Midbrain (tissue), 1 donor: ENCODE measurements at regions not wholly inside any gene's neighbourhood (a gene's known extent, or its start where the extent isn't known, plus 50 kb on each side); places are given as distances from the start of the nearest gene placed in this dataset.

Experiments used
- DNase-seq: peaks from one replicate; lab custom pipeline; 2025; lab: John Stamatoyannopoulos, UW

DNA sequence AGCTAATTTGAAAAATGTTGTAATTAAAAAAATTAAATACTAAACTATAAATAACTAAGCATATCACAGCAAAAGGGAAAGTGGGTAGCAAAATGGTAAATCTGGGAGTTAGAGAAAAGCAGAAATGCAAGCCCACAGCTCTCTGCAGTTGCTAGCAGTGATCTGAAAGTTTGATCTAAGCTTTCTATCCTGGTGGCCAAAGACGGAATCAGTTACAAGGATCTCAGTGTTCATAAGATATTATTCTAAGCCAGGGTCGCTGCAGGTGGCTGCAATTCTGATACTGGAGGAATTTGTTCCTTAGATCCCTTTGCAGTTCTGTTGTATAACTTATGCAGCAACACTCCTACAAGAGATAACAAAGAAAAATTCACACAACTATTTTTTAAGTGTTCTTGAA, 363.7 kb downstream of the SETD4 start:
- DNase-seq: no peak

DNA sequence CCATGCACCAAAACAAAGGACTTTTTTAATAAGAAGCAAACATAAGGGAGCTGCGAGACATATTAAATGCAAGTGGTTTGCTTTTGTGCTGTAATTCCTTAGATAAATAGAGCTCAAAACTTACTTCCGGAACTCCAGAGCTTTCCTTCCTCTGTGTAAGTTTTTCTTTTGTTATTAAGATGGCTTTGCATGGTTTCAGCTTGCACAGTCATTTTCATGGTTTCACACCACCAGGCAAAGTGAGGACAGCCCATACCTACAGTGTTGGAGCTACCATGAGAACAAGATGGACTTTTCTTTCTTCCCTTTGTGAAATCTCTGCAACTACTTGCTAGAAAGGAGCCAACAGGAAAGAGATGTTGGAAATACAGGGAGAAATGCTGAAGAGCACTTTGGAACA, 368.0 kb downstream of the SETD4 start:
- no peak for DNase-seq

DNA sequence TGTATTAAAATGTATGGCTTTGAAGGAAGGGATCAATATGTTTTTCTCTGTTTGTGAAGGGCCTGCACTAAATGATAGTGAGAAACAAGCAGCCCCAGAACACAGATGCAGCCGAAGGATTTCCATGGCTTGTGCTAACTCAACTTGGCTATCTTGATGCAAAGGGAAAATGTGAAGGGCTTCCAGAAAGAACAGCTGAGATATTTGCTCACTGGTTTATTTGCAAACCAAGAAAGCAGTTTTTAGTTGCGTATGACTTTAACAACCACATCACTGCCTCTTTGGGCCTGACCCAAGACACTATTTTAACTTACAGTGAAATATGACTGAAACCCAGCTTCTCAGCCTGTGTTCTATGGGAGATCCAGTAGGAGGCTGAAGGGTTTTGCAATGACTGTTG, 369.9 kb downstream of the SETD4 start:
- DNase-seq: no peak

DNA sequence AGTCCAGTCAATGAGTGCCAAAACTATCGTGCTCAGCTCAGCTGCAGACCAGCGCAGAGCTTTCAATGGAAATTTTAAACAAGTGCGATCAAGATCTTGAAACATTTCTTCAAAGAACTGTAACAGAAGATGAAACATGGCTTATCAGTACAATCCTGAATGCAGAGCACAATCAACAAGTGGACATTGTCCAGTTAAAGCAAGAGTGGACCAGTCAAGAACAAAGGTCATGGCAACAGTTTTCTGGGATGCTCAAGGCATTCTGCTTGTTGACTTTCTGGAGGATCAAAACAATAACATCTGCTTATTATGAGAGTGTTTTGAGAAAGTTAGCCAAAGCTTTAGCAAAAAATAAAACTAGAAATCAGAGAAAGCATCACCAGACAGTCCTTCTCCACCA, 374.2 kb downstream of the SETD4 start:
- DNase-seq: no peak

DNA sequence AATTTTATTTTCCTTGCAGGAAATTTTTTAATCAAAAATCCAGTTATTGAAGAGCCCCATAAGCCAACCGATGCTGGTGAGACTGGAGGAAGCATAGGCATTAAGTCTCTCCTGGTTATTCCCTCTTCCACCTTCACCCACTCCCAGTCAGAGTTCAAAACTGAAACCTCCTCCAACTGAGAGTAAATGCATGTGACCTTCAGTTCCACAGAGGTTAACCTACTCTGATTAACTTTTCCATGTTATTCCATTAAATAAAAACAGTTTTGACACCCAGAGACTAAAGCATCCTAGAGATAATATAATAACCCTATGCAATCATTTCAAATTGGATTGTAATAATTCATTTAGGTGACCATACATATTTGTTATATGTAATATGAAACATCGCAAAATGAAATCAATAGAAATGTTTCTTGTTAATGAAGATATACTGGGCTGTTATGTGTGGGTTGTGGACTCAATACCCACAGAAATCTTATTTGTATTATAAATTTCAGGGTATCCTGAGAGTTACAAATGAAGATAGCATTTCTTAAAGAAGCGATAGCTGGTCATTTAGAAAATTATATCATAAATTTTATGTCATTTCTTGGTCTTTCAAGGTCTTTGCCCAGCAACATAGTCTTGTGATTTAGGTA, 376.5 kb downstream of the SETD4 start:
- DNase-seq: no peak

DNA sequence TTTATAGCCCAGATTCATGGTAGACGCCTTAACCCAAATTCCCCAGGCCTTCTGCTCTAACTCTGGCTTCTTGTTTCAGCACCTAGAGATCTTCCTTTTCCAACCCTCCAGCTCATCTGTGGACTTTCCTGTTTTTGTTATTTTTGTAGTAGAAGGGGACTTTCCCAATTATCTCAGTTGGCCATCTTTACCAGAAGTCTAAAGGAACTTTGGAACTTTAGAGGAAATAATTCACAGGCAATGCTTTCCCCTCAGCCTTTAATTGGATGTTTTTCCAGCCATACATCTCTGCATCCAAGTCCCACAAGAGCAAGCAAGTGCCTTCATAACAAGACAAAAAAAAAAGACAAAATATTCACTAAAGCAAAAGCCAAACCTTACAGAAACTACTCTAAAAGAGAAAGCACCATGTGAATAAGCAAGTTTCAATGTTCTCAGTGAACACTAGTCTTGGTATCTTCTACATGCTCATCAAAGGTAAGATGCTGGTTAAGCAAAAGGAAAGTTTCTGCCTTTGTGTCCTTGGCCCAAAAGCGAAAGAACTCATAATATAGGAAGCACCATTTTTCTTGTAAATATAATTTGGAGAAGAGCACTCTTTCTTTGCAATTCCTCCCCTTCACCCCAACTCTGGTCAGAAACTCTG, 377.3 kb downstream of the SETD4 start:
- no peak for DNase-seq

DNA sequence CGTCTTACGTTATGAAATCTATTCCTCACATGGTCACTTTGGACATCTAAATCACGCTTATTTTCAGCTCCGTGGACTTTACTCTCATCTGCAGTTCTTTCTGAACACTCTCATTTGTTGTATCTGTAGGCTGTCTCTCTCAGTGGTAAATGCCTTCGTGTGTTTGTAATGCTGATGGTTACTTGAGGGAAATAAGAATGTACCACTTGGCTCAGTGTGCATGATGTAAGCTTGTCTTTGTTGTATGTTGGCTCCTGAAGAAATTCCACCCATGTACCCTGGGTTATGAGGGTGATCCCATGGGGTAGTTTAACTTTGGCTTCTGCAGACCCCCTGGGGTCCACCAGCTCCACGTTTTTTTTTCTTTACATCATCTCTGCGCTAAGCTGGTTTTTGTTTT, 378.4 kb downstream of the SETD4 start:
- no peak for DNase-seq

DNA sequence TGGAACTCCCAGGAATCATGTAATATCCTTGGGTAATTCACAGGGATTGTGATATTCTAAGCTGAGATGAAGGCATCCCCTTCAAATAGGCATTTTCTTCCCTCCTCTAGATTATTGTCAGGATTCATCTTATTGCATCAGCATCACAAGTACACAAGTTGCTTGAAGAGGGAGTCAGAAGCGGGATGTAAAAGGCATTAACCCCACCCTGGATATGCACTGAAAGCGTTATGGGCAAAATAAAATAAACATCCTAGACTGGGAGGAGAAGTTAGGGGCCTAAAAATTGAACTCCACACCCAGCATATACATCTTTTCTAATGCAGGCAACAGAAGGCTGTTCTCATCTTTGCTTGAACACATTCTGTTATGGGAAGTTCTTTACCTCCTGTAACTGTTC, 381.2 kb downstream of the SETD4 start:
- DNase-seq: no peak

DNA sequence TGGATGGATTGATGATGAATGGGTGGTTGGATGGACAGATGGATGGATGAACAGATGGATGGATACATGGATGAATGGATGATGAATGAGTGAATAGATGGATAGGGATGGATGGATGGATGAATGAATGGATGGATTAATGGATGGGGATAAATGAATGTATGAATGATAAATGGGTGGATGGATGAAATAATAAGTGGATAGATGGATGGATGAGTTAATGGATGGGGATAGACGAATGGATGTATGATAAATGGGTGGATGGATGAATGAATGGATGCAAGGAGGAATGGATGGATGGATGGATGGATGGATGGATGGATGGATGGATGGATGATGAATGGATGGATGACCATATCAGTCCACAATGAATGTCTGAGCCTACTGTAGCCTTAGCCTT, 381.9 kb downstream of the SETD4 start:
- DNase-seq: no peak

DNA sequence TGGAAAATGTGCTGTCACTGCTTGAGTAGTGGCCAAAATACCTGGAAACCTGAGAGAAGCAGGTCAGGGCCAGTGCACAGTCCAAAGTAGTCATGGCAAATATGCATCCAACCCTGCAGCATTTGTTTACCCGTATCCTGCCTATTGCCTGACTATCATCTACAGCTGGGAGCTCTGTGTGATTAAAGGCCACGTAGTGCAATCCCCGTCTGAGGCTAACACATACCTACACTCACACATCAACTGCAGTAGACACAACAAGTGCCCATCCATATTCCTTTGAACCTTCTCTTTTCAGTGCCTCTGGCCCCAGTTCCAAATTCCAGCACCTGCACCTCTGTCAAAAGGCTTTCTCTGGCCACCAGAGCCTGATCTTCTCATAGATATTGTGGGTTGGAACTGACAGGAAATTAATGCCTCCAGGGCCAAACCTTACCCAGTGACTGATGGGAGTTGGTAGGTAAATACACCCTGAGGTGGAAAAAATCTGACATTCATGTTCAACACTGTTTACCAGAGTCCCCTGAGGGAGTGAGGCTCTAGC, 383.0 kb downstream of the SETD4 start:
- no peak for DNase-seq

DNA sequence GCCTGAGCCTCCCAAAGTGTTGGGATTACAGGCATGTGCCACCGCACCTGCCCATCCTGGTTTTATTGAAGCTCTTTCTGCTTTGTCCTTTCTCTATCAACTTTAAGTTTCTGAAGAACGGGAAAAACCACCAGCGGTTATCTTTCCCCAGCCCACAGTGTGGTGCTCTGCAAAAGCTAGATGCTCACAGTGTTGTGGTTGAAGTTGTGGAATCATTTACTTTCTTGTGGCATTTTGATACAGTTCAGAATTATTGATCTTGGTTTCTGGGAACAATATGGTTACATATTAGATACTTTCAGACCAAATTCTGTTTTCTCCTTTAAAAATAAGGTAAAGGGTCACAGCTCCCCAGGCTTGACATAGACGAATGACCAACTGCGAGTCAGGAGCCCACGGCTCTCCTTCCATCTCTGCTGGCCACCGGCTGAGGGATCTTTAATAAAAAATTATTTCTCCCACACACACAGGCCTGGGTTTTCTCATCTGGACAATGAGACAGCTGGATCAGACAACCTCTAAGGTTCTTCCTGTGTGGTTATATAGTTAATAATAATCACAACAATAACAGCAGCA, 385.3 kb downstream of the SETD4 start:
- DNase-seq: no peak

DNA sequence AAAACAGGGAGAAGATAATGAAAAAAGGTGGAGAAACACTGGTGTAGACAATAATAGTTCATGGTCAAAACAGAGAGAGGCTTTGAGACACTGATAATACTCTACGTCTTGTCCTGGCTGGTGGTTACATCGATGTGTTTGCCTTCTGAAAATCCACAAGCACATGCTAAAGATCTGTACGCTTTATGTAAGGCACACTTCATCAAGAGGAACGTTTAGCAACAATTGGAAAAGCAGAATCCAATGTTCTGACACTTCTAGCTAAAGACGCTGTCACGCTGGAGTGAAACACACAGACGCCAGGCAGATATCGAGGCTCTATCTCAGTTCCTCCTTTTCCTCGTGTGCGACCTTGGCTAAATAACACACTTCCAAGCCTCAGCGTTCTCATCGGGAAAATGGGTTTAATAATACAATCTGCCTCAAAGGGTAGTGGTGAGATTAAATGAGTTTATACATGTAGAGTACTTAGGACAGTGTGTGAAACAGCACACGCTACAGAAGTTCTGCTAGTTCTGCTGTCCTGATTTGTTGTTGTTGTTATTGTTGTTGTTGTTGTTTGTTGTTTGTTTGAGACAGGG, 386.1 kb downstream of the SETD4 start:
- DNase-seq: no peak

DNA sequence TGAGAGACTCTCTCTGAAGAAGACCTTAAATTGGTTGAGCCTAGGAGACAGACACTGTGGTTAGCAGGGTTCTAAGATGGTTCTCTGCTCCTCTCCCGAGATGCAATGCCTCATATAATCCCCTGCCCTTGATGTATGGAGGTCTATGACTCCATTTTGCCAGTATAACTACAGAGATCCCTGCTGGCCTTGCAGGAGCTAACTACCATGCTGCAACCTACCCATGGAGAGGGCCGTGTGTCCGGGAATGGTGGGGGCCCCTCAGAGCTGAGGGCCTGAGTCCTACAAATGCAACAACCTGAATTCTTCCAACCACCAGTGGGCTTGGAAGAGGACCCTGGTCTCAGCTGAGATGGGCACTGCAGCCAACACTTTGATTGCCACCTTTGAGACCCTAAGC, 388.0 kb downstream of the SETD4 start:
- no peak for DNase-seq

DNA sequence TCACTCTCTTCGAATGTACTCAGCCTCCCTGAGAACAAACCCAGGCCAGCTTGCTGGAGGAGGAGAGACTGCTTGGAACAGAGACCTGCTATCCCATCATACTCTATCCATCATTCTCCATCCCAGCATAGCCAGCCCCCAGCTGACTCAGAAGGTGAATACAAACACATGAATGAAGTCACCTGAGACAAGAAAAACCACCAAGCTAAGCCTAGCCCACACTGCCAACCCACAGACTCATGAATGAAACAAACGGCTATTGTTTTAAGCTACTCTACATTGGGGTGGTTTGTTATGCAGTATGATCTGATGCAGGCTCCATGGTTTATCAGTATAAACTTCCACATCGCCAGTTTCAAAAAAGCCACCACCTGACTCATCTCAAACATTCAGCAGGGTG, 395.6 kb downstream of the SETD4 start:
- DNase-seq: no peak

DNA sequence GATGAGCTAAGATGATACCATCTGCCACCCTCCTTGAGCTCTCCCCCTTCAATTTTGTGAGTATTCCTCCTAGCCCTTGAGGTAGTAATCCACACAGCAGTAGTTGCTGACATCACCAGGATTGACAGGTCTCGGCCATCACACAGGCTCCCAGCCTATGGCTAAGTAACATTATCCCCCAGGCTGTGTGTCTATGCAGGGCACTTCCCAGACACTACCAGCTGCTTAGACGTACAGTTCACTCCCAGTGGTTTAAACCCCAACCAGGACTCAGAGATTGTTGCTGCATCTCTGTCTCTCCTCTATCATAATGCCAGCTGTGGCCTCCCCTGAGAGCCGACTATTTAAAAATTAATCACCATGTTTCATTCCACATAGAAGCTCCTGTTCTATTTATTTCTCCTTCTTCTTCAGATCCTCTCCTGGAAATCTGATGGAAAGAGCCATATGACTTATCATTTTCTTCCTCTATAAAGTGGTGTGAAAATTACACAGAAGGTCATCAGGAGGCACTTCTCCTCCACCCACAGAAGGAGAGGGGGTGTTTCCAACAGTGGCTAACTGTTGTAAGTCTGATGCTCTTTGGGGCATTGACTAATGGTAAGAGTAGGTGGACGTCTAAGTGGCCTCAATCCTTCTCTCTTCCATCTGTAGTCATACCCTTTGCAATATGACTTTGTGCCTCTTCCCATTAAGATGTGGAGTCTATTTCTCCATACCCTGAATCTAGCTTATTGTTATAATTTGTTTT, 396.3 kb downstream of the SETD4 start:
- no peak for DNase-seq

DNA sequence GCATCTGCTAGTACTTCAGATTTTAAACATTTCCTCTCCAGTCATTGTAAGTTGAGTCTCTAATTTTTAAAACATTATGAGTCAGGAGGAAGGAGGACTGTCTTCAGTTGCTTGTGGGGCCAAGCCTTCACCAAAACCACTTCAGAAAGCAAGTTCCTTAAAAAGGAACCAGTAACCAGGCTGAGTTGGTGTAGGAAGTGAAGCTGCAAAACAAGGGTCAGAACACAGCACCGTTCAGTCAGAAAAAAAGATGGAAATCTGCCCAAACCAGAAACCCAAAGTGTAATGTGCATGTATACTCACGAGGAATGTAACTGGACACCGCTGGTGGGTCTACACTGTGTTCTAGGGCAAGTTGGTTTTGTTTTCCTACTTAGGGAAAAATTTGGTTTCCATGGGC, 402.1 kb downstream of the SETD4 start:
- DNase-seq: peak; percentile 26

DNA sequence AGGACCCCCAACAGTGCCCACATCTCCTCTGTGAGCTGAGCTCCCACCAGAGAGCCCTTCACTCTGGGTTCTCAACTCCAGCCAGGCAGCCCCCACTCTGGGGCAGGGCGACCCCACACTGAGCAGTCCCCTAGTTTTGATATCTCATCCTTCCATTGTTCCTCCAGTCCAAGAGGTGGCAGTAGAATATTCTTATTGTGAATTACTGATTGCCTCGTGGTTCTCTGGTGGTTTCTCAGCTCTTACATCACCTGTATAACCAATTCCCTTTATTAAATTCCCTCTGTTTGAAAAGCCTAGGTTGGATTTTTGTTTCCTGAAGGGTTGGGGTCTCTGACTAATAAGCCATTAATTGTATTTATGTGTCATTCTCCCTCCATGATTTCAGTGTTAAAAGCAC, 407.5 kb downstream of the SETD4 start:
- no peak for DNase-seq

DNA sequence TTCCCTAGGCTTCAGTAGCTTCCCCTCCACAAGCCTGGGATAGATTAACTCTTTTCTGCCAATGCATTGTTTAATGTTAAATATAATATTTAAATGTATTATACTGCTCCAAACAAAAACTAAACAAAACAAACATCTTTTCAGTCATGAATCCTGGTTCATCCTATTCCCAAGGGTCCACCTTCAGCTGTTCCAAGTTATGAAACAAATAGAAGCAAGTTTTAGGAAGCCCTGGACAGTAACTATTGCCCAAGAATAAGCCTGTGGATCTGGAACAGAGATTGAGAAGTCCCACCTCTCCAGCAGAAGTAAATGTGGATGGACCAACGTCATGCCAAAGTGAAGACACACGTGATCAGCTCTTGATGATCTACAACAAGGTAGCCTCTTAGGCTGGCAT, 408.1 kb downstream of the SETD4 start:
- no peak for DNase-seq

DNA sequence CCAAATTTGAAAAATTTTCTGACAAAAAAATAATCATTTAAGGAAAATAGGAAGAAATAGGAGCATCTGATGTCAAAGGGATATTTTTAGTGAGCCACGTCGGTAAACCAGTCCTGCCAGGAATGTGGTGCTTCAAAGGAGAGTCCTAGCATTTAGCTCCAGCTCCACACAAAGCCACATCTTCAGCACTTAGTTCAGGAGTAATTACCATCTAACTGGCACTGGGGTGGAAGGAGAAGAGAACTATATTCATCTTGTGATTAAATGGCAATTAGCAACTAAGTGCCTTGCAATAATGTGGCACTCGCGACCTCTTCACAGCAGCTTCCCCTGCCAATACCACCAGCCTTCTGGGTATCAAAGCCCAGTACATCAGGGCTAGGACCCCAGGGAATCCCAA, 409.1 kb downstream of the SETD4 start:
- DNase-seq: no peak

DNA sequence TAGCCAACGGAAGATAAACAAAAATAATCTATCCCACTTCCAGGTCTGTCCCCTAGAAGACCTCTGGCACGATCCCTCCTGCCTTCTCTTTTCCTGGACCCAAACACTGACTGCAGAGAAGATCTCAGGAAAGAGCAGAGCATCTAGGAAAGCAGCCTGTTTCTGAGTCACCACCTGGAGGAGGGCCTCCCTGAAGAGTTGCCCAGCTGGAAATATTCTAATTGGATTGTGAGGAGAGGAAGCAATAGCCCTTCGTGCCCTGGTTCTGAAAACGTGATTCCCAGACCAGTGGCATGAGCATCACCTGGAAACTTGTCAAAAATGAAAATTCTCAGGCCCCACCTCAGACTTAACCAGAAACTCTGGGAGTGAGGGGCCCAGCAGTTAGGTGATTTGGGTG, 411.1 kb downstream of the SETD4 start:
- no peak for DNase-seq

DNA sequence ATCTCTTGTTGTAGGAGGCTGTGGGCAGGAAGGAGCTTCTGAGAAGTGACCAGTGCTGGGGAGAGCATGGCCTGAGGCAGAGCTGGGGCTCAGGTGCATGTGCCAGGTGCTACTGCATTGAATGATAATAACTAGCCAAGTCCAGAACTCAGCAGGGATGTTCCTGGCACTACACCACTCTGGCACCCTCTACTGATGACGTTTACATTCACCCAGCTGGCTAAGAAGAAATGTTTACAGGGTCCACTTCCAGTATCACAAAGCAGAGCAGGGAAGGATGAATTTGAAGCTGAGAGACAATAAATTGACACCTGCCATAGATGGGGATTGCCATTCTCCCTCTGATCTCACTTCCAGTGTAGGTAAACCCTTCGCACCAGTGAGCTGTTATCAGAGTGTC, 411.8 kb downstream of the SETD4 start:
- no peak for DNase-seq

DNA sequence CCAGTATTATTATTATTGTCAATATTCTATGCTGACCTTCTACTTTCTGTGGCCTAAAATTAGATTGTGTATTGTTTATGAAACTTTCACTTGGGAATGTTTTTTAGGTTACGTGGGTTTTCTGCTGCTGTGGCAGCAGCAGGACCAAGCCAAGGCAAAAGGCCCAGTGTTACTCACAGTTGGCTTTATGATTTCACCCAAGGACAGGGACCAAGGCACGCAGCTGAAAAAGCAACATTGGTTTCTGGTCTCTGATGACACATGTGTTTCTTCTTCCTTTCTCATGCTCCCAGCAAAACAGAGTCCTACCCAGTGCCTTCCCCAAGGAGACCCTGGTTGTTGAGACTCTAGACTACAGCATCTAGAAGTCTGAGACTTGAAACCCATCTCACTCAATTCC, 413.7 kb downstream of the SETD4 start:
- DNase-seq: no peak

DNA sequence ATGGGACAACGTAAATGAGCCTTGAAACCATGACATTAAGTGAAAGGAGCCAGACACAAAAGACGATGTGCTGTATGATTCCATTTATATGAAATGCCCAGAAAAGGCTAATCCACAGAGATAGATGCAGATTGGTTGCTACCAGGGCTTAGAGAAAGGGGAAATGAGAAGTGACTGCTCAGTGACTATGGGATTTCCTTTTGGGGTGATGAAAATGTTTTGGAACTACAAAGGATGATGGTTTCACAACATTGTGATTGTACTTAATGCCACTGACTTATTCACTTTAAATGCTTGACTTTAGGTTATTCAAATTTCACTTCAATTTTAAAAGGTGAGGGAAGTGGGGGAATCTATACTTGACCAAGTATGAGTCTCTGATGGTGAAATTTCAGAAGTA, 414.3 kb downstream of the SETD4 start:
- no peak for DNase-seq
